HL-60 (cell line): ENCODE measurements at regions not wholly inside any gene's neighbourhood (a gene's known extent, or its start where the extent isn't known, plus 50 kb on each side); places are given as distances from the start of the nearest gene placed in this dataset.

ENCODE experiments used
- DNase-seq, 2 experiments: peaks; one replicate each; pipeline ENCODE4 v3.0.0-alpha.2; 2010 to 2020; ENCODE audit warnings: low read depth in 1 of 2, low spot score in 1 of 2
- H3K27ac ChIP-seq: fragments of 250-450 bp; sonication (Bioruptor Pico); replicated peaks from 2 replicates; pipeline ENCODE4 v1.5.1; 2020; ENCODE audit warnings: mild to moderate bottlenecking, moderate library complexity
- H3K27me3 ChIP-seq: fragments of 250-450 bp; sonication (Bioruptor Pico); 2 replicates; pipeline ENCODE4 v1.5.1; 2021; ENCODE audit warnings: mild to moderate bottlenecking, moderate library complexity; ENCODE audit not compliant: insufficient read depth, poor library complexity, severe bottlenecking
- H3K4me3 ChIP-seq: replicated peaks from 2 replicates; pipeline ENCODE4 v1.5.1; 2011; ENCODE audit warnings: mild to moderate bottlenecking, control low read depth, low read length; ENCODE audit not compliant: insufficient read depth
- CTCF ChIP-seq: IDR thresholded peaks from one replicate; pipeline ENCODE4 v1.5.1; 2011; ENCODE audit warnings: low read length, control low read depth, inconsistent platforms; ENCODE audit not compliant: insufficient read depth
- GABPA ChIP-seq: IDR thresholded peaks from 2 replicates; pipeline ENCODE4 v1.6.1; 2012; ENCODE audit warnings: low read depth
- POLR2AphosphoS5 ChIP-seq: IDR thresholded peaks from 2 replicates; pipeline ENCODE4 v1.6.1; 2012; ENCODE audit warnings: low read depth
- SPI1 ChIP-seq: IDR thresholded peaks from 2 replicates; pipeline ENCODE4 v1.6.1; 2012; ENCODE audit warnings: low read depth, mild to moderate bottlenecking, borderline replicate concordance
- TF ChIP-seq, protein P1 (sequence below): IDR thresholded peaks from 2 replicates; pipeline ENCODE4 v1.6.1; 2012; ENCODE audit warnings: low read depth; ENCODE audit not compliant: insufficient replicate concordance

- no peak overlapping the region for H3K27ac ChIP-seq
These were observed 167.8 kb downstream of the ALG10 start for GRCh38 chr12:34190054-34190453.

DNA sequence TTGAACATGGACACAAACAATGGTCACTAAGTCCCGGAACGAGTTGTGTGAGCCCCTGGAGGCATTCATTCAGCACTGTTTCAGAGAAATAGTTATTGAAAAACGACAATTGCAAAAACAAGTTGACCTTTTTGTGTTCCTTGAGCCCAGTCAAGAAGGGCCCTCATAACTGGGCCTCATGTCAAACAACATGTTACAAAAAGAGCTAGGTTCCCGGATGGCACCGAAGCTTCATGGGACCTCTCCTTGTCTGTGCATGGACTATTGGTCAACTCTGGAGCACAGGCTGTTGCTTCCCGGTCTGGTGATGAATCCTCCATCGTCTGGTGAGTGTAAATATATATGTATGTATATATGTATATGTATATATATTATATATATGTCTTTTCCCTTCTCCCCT is 176.6 kb downstream of the ALG10 start:
- no peak for DNase-seq
- Histone ChIP-seq H3K4me3 (no peak overlapping the region), H3K27ac (no peak overlapping the region), H3K27me3 (no peaks in the 10 kb centered on the region)
- TF ChIP-seq POLR2AphosphoS5, result no peak

More at GRCh38 chr12:34190054-34190453, 167.8 kb downstream of the ALG10 start:
- TF ChIP-seq CTCF (no peak), POLR2AphosphoS5 (no peak), SPI1 (no peak), GABPA (no peak)
- TF ChIP-seq, protein P1, sequence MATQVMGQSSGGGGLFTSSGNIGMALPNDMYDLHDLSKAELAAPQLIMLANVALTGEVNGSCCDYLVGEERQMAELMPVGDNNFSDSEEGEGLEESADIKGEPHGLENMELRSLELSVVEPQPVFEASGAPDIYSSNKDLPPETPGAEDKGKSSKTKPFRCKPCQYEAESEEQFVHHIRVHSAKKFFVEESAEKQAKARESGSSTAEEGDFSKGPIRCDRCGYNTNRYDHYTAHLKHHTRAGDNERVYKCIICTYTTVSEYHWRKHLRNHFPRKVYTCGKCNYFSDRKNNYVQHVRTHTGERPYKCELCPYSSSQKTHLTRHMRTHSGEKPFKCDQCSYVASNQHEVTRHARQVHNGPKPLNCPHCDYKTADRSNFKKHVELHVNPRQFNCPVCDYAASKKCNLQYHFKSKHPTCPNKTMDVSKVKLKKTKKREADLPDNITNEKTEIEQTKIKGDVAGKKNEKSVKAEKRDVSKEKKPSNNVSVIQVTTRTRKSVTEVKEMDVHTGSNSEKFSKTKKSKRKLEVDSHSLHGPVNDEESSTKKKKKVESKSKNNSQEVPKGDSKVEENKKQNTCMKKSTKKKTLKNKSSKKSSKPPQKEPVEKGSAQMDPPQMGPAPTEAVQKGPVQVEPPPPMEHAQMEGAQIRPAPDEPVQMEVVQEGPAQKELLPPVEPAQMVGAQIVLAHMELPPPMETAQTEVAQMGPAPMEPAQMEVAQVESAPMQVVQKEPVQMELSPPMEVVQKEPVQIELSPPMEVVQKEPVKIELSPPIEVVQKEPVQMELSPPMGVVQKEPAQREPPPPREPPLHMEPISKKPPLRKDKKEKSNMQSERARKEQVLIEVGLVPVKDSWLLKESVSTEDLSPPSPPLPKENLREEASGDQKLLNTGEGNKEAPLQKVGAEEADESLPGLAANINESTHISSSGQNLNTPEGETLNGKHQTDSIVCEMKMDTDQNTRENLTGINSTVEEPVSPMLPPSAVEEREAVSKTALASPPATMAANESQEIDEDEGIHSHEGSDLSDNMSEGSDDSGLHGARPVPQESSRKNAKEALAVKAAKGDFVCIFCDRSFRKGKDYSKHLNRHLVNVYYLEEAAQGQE, result no peak
- DNase-seq, result no peak
- Histone ChIP-seq H3K4me3 (no peak overlapping the region), H3K27me3 (no peaks in the 10 kb centered on the region)

DNA sequence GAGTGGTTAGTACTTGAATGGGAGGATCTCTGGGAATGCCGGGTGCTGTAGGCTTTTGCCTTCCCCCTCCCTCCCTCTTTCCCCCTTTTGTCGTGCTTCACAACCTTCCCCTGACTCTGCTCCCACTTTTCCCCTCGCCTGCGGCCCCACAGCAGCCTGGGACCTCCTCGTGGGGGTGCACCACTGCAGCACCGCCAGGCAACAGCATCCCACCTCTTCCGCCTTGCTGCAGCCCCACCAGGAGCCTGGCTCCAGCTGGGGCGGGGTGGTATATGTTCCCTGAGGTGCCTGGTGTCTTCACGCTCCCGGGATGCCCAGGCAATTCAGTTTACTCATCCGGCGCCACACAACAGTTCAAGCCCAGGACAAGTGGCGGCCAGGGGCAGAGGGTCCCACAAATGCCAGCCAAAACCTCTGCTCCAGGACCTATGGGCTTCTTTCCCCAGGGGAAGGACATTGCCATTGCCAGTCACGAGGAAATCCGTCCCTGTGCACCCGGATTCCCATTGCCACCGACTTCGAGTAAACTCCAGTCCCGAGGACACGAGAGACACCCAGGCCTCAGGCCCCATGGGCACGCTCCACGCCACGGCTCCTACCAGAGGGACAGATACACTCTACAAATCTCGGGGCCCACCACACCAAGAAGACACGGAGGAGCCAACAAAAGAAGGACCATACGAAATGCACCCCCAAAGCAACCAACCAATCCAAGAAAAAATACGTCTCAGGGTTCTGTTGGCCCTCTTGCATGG is 181.7 kb downstream of the ALG10 start:
- TF ChIP-seq SPI1 (no peak), CTCF (no peak)
- Histone ChIP-seq H3K27me3 (no peaks in the 10 kb centered on the region), H3K27ac (no peak overlapping the region), H3K4me3 (no peak overlapping the region)
- no peak for DNase-seq

DNA sequence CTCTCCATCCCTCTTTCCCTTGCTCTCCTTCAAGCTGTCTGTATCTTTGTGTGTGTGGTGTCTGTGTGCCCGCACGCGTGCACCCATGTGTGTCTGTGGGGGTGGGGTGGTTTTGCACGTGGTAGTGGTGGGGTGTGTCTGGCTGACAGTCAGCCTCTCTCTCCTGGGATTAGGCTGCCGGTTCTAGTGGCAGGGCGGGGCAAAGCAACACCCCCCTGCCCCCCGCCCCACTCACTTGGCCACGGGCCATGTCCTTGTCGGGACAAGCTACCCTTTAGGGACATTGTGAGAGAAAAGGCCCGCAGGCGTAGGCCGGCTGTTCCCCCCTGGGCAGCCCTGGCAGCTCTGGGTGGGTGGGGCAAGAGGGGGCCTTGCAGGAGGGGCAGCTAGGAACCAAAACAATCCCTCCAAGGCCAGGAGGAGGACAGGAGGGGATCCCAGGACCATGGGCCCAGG is 182.6 kb downstream of the ALG10 start:
- H3K27ac ChIP-seq, result no peak overlapping the region
- H3K4me3 ChIP-seq, result no peak overlapping the region
- TF ChIP-seq GABPA, result no peak
- no peak for TF ChIP-seq SPI1
- no peak for TF ChIP-seq CTCF
- TF ChIP-seq, protein P1, result no peak
- TF ChIP-seq POLR2AphosphoS5, result no peak
- no peaks in the 10 kb centered on the region for H3K27me3 ChIP-seq
- DNase-seq, result no peak
